Endothelial cell of umbilical vein (primary cell): ENCODE measurements at regions not wholly inside any gene's neighbourhood (a gene's known extent, or its start where the extent isn't known, plus 50 kb on each side); places are given as distances from the start of the nearest gene placed in this dataset.

Source experiments
- CTCF ChIP-seq, 2 donors: IDR thresholded peaks; 1 replicate in 1 of 2; 2 replicates in 1 of 2; pipeline ENCODE4 v1.5.1; 2011; ENCODE audit warnings: low read length in 2 of 2, mild to moderate bottlenecking in 2 of 2, moderate library complexity in 2 of 2, control low read depth in 1 of 2, inconsistent platforms in 1 of 2, low read depth in 1 of 2; ENCODE audit not compliant: insufficient read depth in 1 of 2; ENCODE audit errors: extremely low read depth in 1 of 2
- EZH2 ChIP-seq: IDR thresholded peaks from 2 replicates; pipeline ENCODE4 v1.6.1; 2012; ENCODE audit warnings: borderline replicate concordance, low read depth, mild to moderate bottlenecking, moderate library complexity, low read length, inconsistent platforms; ENCODE audit not compliant: severe bottlenecking
- MYC ChIP-seq: IDR thresholded peaks from one replicate; pipeline ENCODE4 v1.6.1; 2011; ENCODE audit warnings: mild to moderate bottlenecking, low read depth, low read length
- POLR2A ChIP-seq: IDR thresholded peaks from 2 replicates; pipeline ENCODE4 v1.6.1; 2012; ENCODE audit warnings: low read depth, mild to moderate bottlenecking, control low read depth, low read length
- POLR2AphosphoS5 ChIP-seq: IDR thresholded peaks from 2 replicates; pipeline ENCODE4 v1.6.1; 2012; ENCODE audit warnings: low read depth, mild to moderate bottlenecking, control low read depth, low read length, moderate library complexity; ENCODE audit not compliant: insufficient read depth

- no peak for TF ChIP-seq MYC
- no peak for TF ChIP-seq CTCF (IDR thresholded peaks at IDR 0.05; ENCODE audit: extremely low read depth in 1 of 2, insufficient read depth in 1 of 2, low read depth in 1 of 2, low read length in 2 of 2)
- TF ChIP-seq POLR2A: no peak
- no peak for TF ChIP-seq POLR2AphosphoS5
- TF ChIP-seq EZH2: no peak
Measured at GRCh38 chr6:159610881-159611280, 82.2 kb downstream of the SOD2 start.
